Keratinocyte (primary cell): ENCODE measurements at regions not wholly inside any gene's neighbourhood (a gene's known extent, or its start where the extent isn't known, plus 50 kb on each side); places are given as distances from the start of the nearest gene placed in this dataset.

Experiments
- EZH2 ChIP-seq: IDR thresholded peaks from one replicate; pipeline ENCODE4 v1.6.1; 2012; ENCODE audit warnings: inconsistent platforms, mild to moderate bottlenecking, low read length, moderate library complexity
- TF ChIP-seq, protein P1 (sequence below), 3 experiments: IDR thresholded peaks in 1 of 3; conservative IDR thresholded peaks in 1 of 3; optimal IDR thresholded peaks in 1 of 3; 2 replicates in 2 of 3; 3 replicates in 1 of 3; pipeline versions ENCODE3 to v1.5.1; 2011; ENCODE audit warnings: low read length in 3 of 3, mild to moderate bottlenecking in 3 of 3, moderate library complexity in 2 of 3, control low read depth in 1 of 3, inconsistent platforms in 1 of 3; ENCODE audit not compliant: insufficient read depth in 2 of 3; ENCODE audit errors: extremely low read depth in 1 of 3

- TF ChIP-seq, protein P1, sequence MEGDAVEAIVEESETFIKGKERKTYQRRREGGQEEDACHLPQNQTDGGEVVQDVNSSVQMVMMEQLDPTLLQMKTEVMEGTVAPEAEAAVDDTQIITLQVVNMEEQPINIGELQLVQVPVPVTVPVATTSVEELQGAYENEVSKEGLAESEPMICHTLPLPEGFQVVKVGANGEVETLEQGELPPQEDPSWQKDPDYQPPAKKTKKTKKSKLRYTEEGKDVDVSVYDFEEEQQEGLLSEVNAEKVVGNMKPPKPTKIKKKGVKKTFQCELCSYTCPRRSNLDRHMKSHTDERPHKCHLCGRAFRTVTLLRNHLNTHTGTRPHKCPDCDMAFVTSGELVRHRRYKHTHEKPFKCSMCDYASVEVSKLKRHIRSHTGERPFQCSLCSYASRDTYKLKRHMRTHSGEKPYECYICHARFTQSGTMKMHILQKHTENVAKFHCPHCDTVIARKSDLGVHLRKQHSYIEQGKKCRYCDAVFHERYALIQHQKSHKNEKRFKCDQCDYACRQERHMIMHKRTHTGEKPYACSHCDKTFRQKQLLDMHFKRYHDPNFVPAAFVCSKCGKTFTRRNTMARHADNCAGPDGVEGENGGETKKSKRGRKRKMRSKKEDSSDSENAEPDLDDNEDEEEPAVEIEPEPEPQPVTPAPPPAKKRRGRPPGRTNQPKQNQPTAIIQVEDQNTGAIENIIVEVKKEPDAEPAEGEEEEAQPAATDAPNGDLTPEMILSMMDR (optimal IDR thresholded peaks at IDR 0.05 in 1 of 3, IDR thresholded peaks at IDR 0.05 in 1 of 3, conservative IDR thresholded peaks at IDR 0.05 in 1 of 3; ENCODE audit: extremely low read depth in 1 of 3, insufficient read depth in 2 of 3, low read length in 3 of 3): no peak
- no peak for TF ChIP-seq EZH2
Observed at GRCh38 chr12:125220404-125221273, 155.4 kb downstream of the AACS start.
